Heart left ventricle (tissue), 16 donors: ENCODE measurements at regions not wholly inside any gene's neighbourhood (a gene's known extent, or its start where the extent isn't known, plus 50 kb on each side); places are given as distances from the start of the nearest gene placed in this dataset.

Source experiments
- ATAC-seq, 4 donors: fragments of 200-7000 bp; cut with Tn5 transposase; one replicate each; pipeline ENCODE4 v1.9.1; 2020 to 2022; ENCODE audit warnings: moderate library complexity in 4 of 4, mild to moderate bottlenecking in 3 of 4, moderate number of reproducible peaks in 1 of 4
- DNase-seq, 5 donors: peaks; one replicate each; pipeline ENCODE4 v3.0.0-alpha.2; 2020
- H3K27ac ChIP-seq, 12 donors: fragments of 200-600 bp; sonication (generic) in 4 of 12; one replicate each; pipeline versions ENCODE4 v1.5.0 to v1.8.0; 2016 to 2022; ENCODE audit warnings: mild to moderate bottlenecking in 2 of 12
- H3K27me3 ChIP-seq, 9 donors: fragments of 200-600 bp; sonication (generic) in 2 of 9; one replicate each; pipeline versions ENCODE4 v1.5.1 to v1.8.0; 2016 to 2022; ENCODE audit warnings: mild to moderate bottlenecking in 3 of 9
- H3K36me3 ChIP-seq, 9 donors: fragments of 200-600 bp; sonication (generic) in 2 of 9; one replicate each; pipeline versions ENCODE4 v1.5.0 to v1.8.0; 2018 to 2022; ENCODE audit warnings: mild to moderate bottlenecking in 2 of 9
- H3K4me1 ChIP-seq, 12 donors: fragments of 200-600 bp; sonication (generic) in 4 of 12; one replicate each; pipeline versions ENCODE4 v1.5.0 to v1.8.0; 2016 to 2022; ENCODE audit warnings: mild to moderate bottlenecking in 3 of 12
- H3K4me3 ChIP-seq, 12 donors: fragments of 200-600 bp; sonication (generic) in 4 of 12; one replicate each; pipeline versions ENCODE4 v1.5.0 to v1.8.0; 2017 to 2022; ENCODE audit warnings: mild to moderate bottlenecking in 9 of 12, moderate library complexity in 4 of 12
- H3K9me3 ChIP-seq, 12 donors: fragments of 200-600 bp; sonication (generic) in 4 of 12; one replicate each; pipeline versions ENCODE4 v1.5.0 to v1.8.0; 2016 to 2022; ENCODE audit warnings: mild to moderate bottlenecking in 1 of 12
- CTCF ChIP-seq, 12 donors: fragments of 200-600 bp; sonication (generic) in 4 of 12; IDR thresholded peaks; one replicate each; pipeline versions ENCODE4 v1.5.0 to v1.8.0; 2018 to 2022; ENCODE audit warnings: antibody characterized with exemption in 12 of 12, mild to moderate bottlenecking in 5 of 12
- POLR2A ChIP-seq, 2 donors: fragments of 450-650 bp; IDR thresholded peaks; one replicate each; pipeline ENCODE4 v1.6.1; 2017; ENCODE audit warnings: antibody characterized with exemption in 2 of 2, mild to moderate bottlenecking in 2 of 2, moderate library complexity in 2 of 2
- WGBS, 4 donors: extraction: QIAGEN DNeasy Blood & Tissue Kit in 2 of 4; methylation state at CpG; one replicate each; pipeline versions ENCODE4 v1.1.5 to v1.1.7; 2013 to 2018; 5-methylcytosine and 5-hydroxymethylcytosine counted together
- intact Hi-C, 10 donors: fragments of 100-400 bp; cut with DNase I; formaldehyde crosslinking; loops; one replicate each; pipeline versions ENCODE4 v1.11.1 to v1.14.2; 2022
- donor health status: ischemic (EF 13 %, LVEDD 7.1; RV severe dilation, severe dysfunction).
- donor health status: healthy with polysubstance abuse.
- donor health status: DM: no; HTN: yes; CAD: no.
- donor health status: DM: no; HTN: no; CAD: no.
- donor health status: ischemic (EF 25% LVEDD 6.9; RV normal size, moderate dysfunction).
- donor health status: ischemic (EF 25% LVEDD 5.7; RV mildly dilated, moderate dysfunction).
- donor health status: healthy.
- donor health status: DM: yes; HTN: yes; CAD: no.
- donor health status: ischemic (EF 35%, LVEDD 5.7; RV mildly dilated, moderate dysfunction).
- donor health status: nonischemic (EF 11% LVEDD 7.7; RV severe dilation, severe dysfunction).
- donor health status: DM: yes; HTN: yes; CAD: no.
- donor health status: PGD.
- donor health status: ischemic (EF 29% LVEDD 5.4; RV normal size, mild dysfunction).
- donor health status: nonischemic (EF 23%, LVEDD 6.1; RV moderate dilation, normal function).

- DNase-seq (no peak), ATAC-seq (no peak)
- Histone ChIP-seq H3K9me3 (no peaks in the 10 kb centered on the region), H3K4me3 (no peak overlapping the region), H3K27ac (no peak overlapping the region), H3K27me3 (no peaks in the 10 kb centered on the region), H3K4me1 (peaks cover 0 to 10% (median 0%) of the 10 kb centered on the region in 12 donors), H3K36me3 (no peaks in the 10 kb centered on the region)
- intact Hi-C loops: no loop called here
- no peak for TF ChIP-seq POLR2A (IDR thresholded peaks at IDR 0.05)
- no peak for TF ChIP-seq CTCF (IDR thresholded peaks at IDR 0.05)
- WGBS, 4 donors: 51 to 63% (median 59%) methylated on average over 4 of the region's 4 CpGs
Observed at GRCh38 chr3:187899246-187899645, 154.0 kb upstream of the BCL6 start.

GRCh38 chr3:187900993-187901755, 155.9 kb upstream of the BCL6 start:
- no peak overlapping the region for H3K27ac ChIP-seq
- 78 to 89% (median 84%) methylated on average over 4 of the region's 4 CpGs for WGBS, 4 donors
- no peak overlapping the region for H3K4me3 ChIP-seq
- DNase-seq: no peak
- no peaks in the 10 kb centered on the region for H3K9me3 ChIP-seq
- TF ChIP-seq CTCF (IDR thresholded peaks at IDR 0.05): no peak
- no peak for TF ChIP-seq POLR2A (IDR thresholded peaks at IDR 0.05)
- no peak for ATAC-seq
- no peaks in the 10 kb centered on the region for H3K27me3 ChIP-seq
- H3K4me1 ChIP-seq: peaks cover 0 to 7% (median 0%) of the 10 kb centered on the region in 12 donors
- H3K36me3 ChIP-seq: no peaks in the 10 kb centered on the region
- intact Hi-C loops: no loop called here

- H3K4me1 ChIP-seq: peaks cover 0 to 3% (median 0%) of the 10 kb centered on the region in 12 donors
- no peak overlapping the region for H3K27ac ChIP-seq
- ATAC-seq (no peak), DNase-seq (no peak)
- no peak overlapping the region for H3K4me3 ChIP-seq
- H3K36me3 ChIP-seq: no peaks in the 10 kb centered on the region
- TF ChIP-seq POLR2A (IDR thresholded peaks at IDR 0.05) (no peak), CTCF (IDR thresholded peaks at IDR 0.05) (no peak)
- no peaks in the 10 kb centered on the region for H3K9me3 ChIP-seq
- 87 to 91% (median 90%) methylated on average over 14 of the region's 14 CpGs for WGBS, 4 donors
- intact Hi-C loops: no loop called here
- no peaks in the 10 kb centered on the region for H3K27me3 ChIP-seq
Observed at GRCh38 chr3:187902041-187902471, 156.8 kb upstream of the BCL6 start.

GRCh38 chr3:187902936-187903335, 157.7 kb upstream of the BCL6 start:
- ATAC-seq (no peak), DNase-seq (no peak)

More at GRCh38 chr3:187902936-187903335, 157.7 kb upstream of the BCL6 start:
- Histone ChIP-seq H3K36me3 (no peaks in the 10 kb centered on the region), H3K9me3 (no peaks in the 10 kb centered on the region), H3K4me1 (peaks cover 0 to 3% (median 0%) of the 10 kb centered on the region in 12 donors), H3K4me3 (no peak overlapping the region), H3K27ac (no peak overlapping the region), H3K27me3 (no peaks in the 10 kb centered on the region)
- WGBS, 4 donors: 96 to 99% (median 97%) methylated on average over 1 of the region's 1 CpG
- intact Hi-C loops: no loop called here
- TF ChIP-seq CTCF (IDR thresholded peaks at IDR 0.05) (no peak), POLR2A (IDR thresholded peaks at IDR 0.05) (no peak)
